HepG2 (cell line): ENCODE measurements at regions not wholly inside any gene's neighbourhood (a gene's known extent, or its start where the extent isn't known, plus 50 kb on each side); places are given as distances from the start of the nearest gene placed in this dataset.

ENCODE experiments used
- ATAC-seq: fragments of 200-7000 bp; cut with Tn5 transposase; 3 replicates; pipeline ENCODE4 v1.9.1; 2020; ENCODE audit warnings: mild to moderate bottlenecking, moderate library complexity
- BruUV-seq: library from RNA; stranded (reverse); fragments of 400-500 nt; replicated peaks from 2 replicates; lab custom pipeline; 2021; lab: Mats Ljungman, UMichigan
- CTCF ChIA-PET: fragments of 300-600 bp; formaldehyde crosslinking; extraction: SDS; loops from one replicate; lab custom pipeline; 2021; ENCODE audit warnings: low total read pairs, inconsistent platforms, low intra/inter-chr PET ratio; lab: Yijun Ruan, JAX
- POLR2A ChIA-PET: fragments of 350-600 bp; sonication (Branson Sonifier 250); formaldehyde crosslinking; loops from one replicate; lab custom pipeline; 2020; ENCODE audit warnings: antibody characterized with exemption, inconsistent platforms; lab: Yijun Ruan, JAX
- DNase-seq: peaks from one replicate; pipeline ENCODE4 v3.0.0-alpha.2; 2015; ENCODE audit warnings: low spot score
- FAIRE-seq: peaks from 3 replicates; lab custom pipeline; 2011; peaks lifted over from hg19 to GRCh38; lab: Jason Lieb, UNC
- H2AFZ ChIP-seq: one replicate; pipeline ENCODE4 v1.6.1; 2011; ENCODE audit warnings: low read length, inconsistent platforms
- H3K27ac ChIP-seq: fragments of 300-600 bp; 3 replicates; pipeline ENCODE4 v1.8.0; 2011; ENCODE audit warnings: mixed run types, mild to moderate bottlenecking, mixed read lengths, low read length, inconsistent platforms; ENCODE audit not compliant: insufficient read depth; ENCODE audit errors: extremely low read length
- H3K27me3 ChIP-seq, 2 experiments: fragments of 200-600 bp in 1 of 2; 2 replicates in 1 of 2; 3 replicates in 1 of 2; pipeline versions ENCODE4 v1.6.0 to v1.8.0; 2011; ENCODE audit warnings: low read length in 2 of 2, mild to moderate bottlenecking in 2 of 2, moderate library complexity in 2 of 2, inconsistent platforms in 1 of 2; ENCODE audit not compliant: insufficient read depth in 2 of 2, control insufficient read depth in 1 of 2
- H3K36me3 ChIP-seq, 2 experiments: fragments of 200-600 bp in 1 of 2; replicated peaks in 1 of 2; 2 replicates in 1 of 2; 3 replicates in 1 of 2; pipeline versions ENCODE4 v1.5.1 to v1.8.0; 2011; ENCODE audit warnings: low read length in 2 of 2, inconsistent platforms in 1 of 2; ENCODE audit not compliant: insufficient read depth in 2 of 2, control insufficient read depth in 1 of 2
- H3K4me1 ChIP-seq: 2 replicates; pipeline ENCODE4 v1.5.1; 2012; ENCODE audit warnings: low read length, inconsistent platforms; ENCODE audit not compliant: insufficient read depth
- H3K4me2 ChIP-seq: 2 replicates; pipeline ENCODE4 v1.6.0; 2011; ENCODE audit warnings: low read depth, low read length, inconsistent platforms
- H3K4me3 ChIP-seq, 3 experiments: fragments of 200-600 bp in 1 of 3; sonication (generic), shearing (Covaris generic) in 1 of 3; replicated peaks in 1 of 3; 2 replicates each; pipeline ENCODE4 v1.5.1; 2011 to 2016; ENCODE audit warnings: low read length in 3 of 3, inconsistent platforms in 2 of 3, low read depth in 2 of 3, mild to moderate bottlenecking in 2 of 3, control low read depth in 1 of 3, mixed read lengths in 1 of 3; ENCODE audit not compliant: insufficient read depth in 1 of 3
- H3K79me2 ChIP-seq: one replicate; pipeline ENCODE4 v1.6.1; 2011; ENCODE audit warnings: low read length, inconsistent platforms; ENCODE audit not compliant: insufficient read depth
- H3K9ac ChIP-seq: 2 replicates; pipeline ENCODE4 v1.6.0; 2011; ENCODE audit warnings: mild to moderate bottlenecking, low read depth, low read length, inconsistent platforms; ENCODE audit not compliant: insufficient read depth
- H3K9me3 ChIP-seq: 2 replicates; pipeline ENCODE4 v1.5.1; 2012; ENCODE audit warnings: mild to moderate bottlenecking, low read length
- H4K20me1 ChIP-seq: 2 replicates; pipeline ENCODE4 v1.6.0; 2011; ENCODE audit warnings: inconsistent platforms, mild to moderate bottlenecking, low read length, moderate library complexity; ENCODE audit not compliant: insufficient read depth
- CREB3 ChIP-seq: sonication (generic); formaldehyde crosslinking; IDR thresholded peaks from 2 replicates; pipeline ENCODE4 v1.5.0; 2020; ENCODE audit warnings: missing genetic modification reagents
- EEA1 ChIP-seq: sonication (generic); formaldehyde crosslinking; IDR thresholded peaks from 2 replicates; pipeline ENCODE4 v1.5.1; 2020; ENCODE audit warnings: mild to moderate bottlenecking, missing genetic modification reagents, borderline replicate concordance
- FOXA3 ChIP-seq: IDR thresholded peaks from 2 replicates; pipeline ENCODE4 v1.6.1; 2016; ENCODE audit warnings: missing genetic modification reagents, missing compliant biosample characterization
- IKZF1 ChIP-seq: fragments of 450-650 bp; IDR thresholded peaks from 2 replicates; pipeline ENCODE4 v1.7.1; 2016
- PRPF4 ChIP-seq: fragments of 200-400 bp; formaldehyde crosslinking; IDR thresholded peaks from 2 replicates; pipeline ENCODE4 v1.6.1; 2016; ENCODE audit warnings: low read length, low read depth; ENCODE audit not compliant: poor library complexity, severe bottlenecking
- TEAD3 ChIP-seq: optimal IDR thresholded peaks from 2 replicates; pipeline ENCODE3; 2016; ENCODE audit warnings: borderline replicate concordance
- TFDP2 ChIP-seq: sonication (generic); formaldehyde crosslinking; IDR thresholded peaks from 2 replicates; pipeline ENCODE4 v1.4.0; 2020; ENCODE audit warnings: missing genetic modification reagents
- TMF1 ChIP-seq: sonication (generic); formaldehyde crosslinking; IDR thresholded peaks from 2 replicates; pipeline ENCODE4 v1.8.1; 2022; ENCODE audit warnings: low read depth, missing genetic modification reagents
- ZMYM2 ChIP-seq: sonication (generic); formaldehyde crosslinking; IDR thresholded peaks from 2 replicates; pipeline ENCODE4 v1.8.0; 2022; ENCODE audit warnings: mild to moderate bottlenecking, missing genetic modification reagents
- ZNF20 ChIP-seq: sonication (generic); formaldehyde crosslinking; IDR thresholded peaks from 2 replicates; pipeline ENCODE4 v1.4.0; 2020; ENCODE audit warnings: mild to moderate bottlenecking, moderate library complexity, missing genetic modification reagents
- ZNF232 ChIP-seq: sonication (generic); formaldehyde crosslinking; IDR thresholded peaks from 2 replicates; pipeline ENCODE4 v1.4.0; 2020; ENCODE audit warnings: missing genetic modification reagents, borderline replicate concordance
- ZNF432 ChIP-seq: sonication (generic); formaldehyde crosslinking; IDR thresholded peaks from 2 replicates; pipeline ENCODE4 v1.5.0; 2020; ENCODE audit warnings: missing genetic modification reagents, mild to moderate bottlenecking, borderline replicate concordance
- ZNF552 ChIP-seq: sonication (generic); formaldehyde crosslinking; IDR thresholded peaks from 2 replicates; pipeline ENCODE4 v1.9.0; 2022; ENCODE audit warnings: missing genetic modification reagents, mild to moderate bottlenecking, borderline replicate concordance
- WGBS: methylation state at CpG from one replicate; pipeline ENCODE4 v1.1.6; 2017; ENCODE audit warnings: low lambda C conversion rate; 5-methylcytosine and 5-hydroxymethylcytosine counted together
- in situ Hi-C: cut with HindIII; loops from 2 replicates; pipeline ENCODE4 v1.10.0; 2017; ENCODE audit warnings: low pct_unique_long_range_greater_than_20kb; ENCODE audit not compliant: extremely low pct_ligation_motif_present
- intact Hi-C: fragments of 100-400 bp; cut with micrococcal nuclease; formaldehyde crosslinking; loops from one replicate; pipeline ENCODE4 v1.10.0; 2022; ENCODE audit not compliant: unreplicated experiment

- BruUV-seq: no TSS peak
- in situ Hi-C loops: no loop called here
These were observed 598.8 kb downstream of the EPHA7 start for GRCh38 chr6:92820601-92821000.

More at GRCh38 chr6:92820601-92821000, 598.8 kb downstream of the EPHA7 start:
- H3K79me2 ChIP-seq: no peaks in the 10 kb centered on the region
- no peak overlapping the region for H2AFZ ChIP-seq
- no peaks in the 10 kb centered on the region for H3K4me1 ChIP-seq
- no peak overlapping the region for H3K9ac ChIP-seq
- TF ChIP-seq PRPF4 (no peak), TFDP2 (CRISPR knock-in tag) (no peak), CREB3 (CRISPR knock-in tag) (no peak), ZNF20 (CRISPR knock-in tag) (no peak), FOXA3 (CRISPR knock-in tag) (no peak), TMF1 (no peak), ZNF432 (no peak), ZNF232 (CRISPR knock-in tag) (no peak), EEA1 (CRISPR knock-in tag) (no peak), TEAD3 (CRISPR knock-in tag) (no peak), IKZF1 (no peak), ZMYM2 (no peak), ZNF552 (no peak)
- H3K4me2 ChIP-seq: no peak overlapping the region
- no peak for FAIRE-seq
- ChIA-PET POLR2A (no interaction called here), CTCF (no interaction called here)
- DNase-seq: no peak
- under 1% methylated on average over 6 of the region's 6 CpGs for WGBS
- intact Hi-C loops: no loop called here
- no peaks in the 10 kb centered on the region for H3K36me3 ChIP-seq
- no peak overlapping the region for H3K4me3 ChIP-seq
- H4K20me1 ChIP-seq: no peaks in the 10 kb centered on the region
- no peak for ATAC-seq
- H3K27ac ChIP-seq: no peak overlapping the region
- H3K9me3 ChIP-seq: no peaks in the 10 kb centered on the region
- H3K27me3 ChIP-seq: no peaks in the 10 kb centered on the region
